ENCODE measurements at regions not wholly inside any gene's neighbourhood (a gene's known extent, or its start where the extent isn't known, plus 50 kb on each side); places are given as distances from the start of the nearest gene placed in this dataset.

- Histone ChIP-seq H4K20me1 (replicated peaks in 1 of 2; ENCODE audit: control insufficient read depth in 1 of 2, insufficient read depth in 2 of 2, low read length in 2 of 2) (no peaks in the 10 kb centered on the region), H3K79me1 (ENCODE audit: low read depth, low read length) (no peaks in the 10 kb centered on the region), H3K56ac (replicated peaks; ENCODE audit: insufficient read length, low read depth, low read length) (no peak overlapping the region), H3K4me1 (replicated peaks in 1 of 4; ENCODE audit: control insufficient read depth in 3 of 4, insufficient read depth in 4 of 4, low read length in 3 of 4) (no peaks in the 10 kb centered on the region), H2BK5ac (ENCODE audit: low read depth, low read length) (no peak overlapping the region), H3K4me2 (ENCODE audit: insufficient read depth in 1 of 2, low read depth in 2 of 2, low read length in 2 of 2) (no peak overlapping the region), H2BK12ac (ENCODE audit: low read depth, low read length) (no peak overlapping the region), H3K9ac (replicated peaks in 1 of 4; ENCODE audit: extremely low read depth in 1 of 4, low read depth in 3 of 4, low read length in 3 of 4) (no peak overlapping the region), H3K79me2 (ENCODE audit: control insufficient read depth in 1 of 2, insufficient read depth in 2 of 2, low read length in 2 of 2) (no peaks in the 10 kb centered on the region), H3K27ac (ENCODE audit: low read depth, low read length) (no peak overlapping the region), H4K5ac (ENCODE audit: insufficient read length, low read depth, low read length) (no peak overlapping the region), H3K36me3 (ENCODE audit: control insufficient read depth in 2 of 4, insufficient read depth in 4 of 4, low read length in 3 of 4) (no peaks in the 10 kb centered on the region), H4K8ac (ENCODE audit: extremely low read depth, insufficient read depth, low read length) (no peak overlapping the region), H2AFZ (ENCODE audit: low read length) (no peak overlapping the region), H3K27me3 (replicated peaks in 1 of 4; ENCODE audit: control insufficient read depth in 3 of 4, extremely low read depth in 1 of 4, insufficient read depth in 3 of 4, low read length in 3 of 4) (no peaks in the 10 kb centered on the region), H3K4me3 (ENCODE audit: extremely low read depth in 1 of 4, insufficient read depth in 2 of 4, low read depth in 3 of 4, low read length in 4 of 4) (no peak overlapping the region), H3K23ac (ENCODE audit: insufficient read length) (no peak overlapping the region), H2AK5ac (ENCODE audit: low read depth, low read length) (no peak overlapping the region), H3K9me3 (ENCODE audit: insufficient read depth in 2 of 2, low read depth in 1 of 2, low read length in 1 of 2) (no peaks in the 10 kb centered on the region), H2BK15ac (ENCODE audit: low read length) (no peak overlapping the region), H2BK20ac (ENCODE audit: low read length) (no peak overlapping the region), H3K4ac (replicated peaks; ENCODE audit: insufficient read length, low read depth, low read length) (no peak overlapping the region), H3K14ac (ENCODE audit: insufficient read length) (no peak overlapping the region), H4K91ac (replicated peaks; ENCODE audit: insufficient read length, low read length) (no peak overlapping the region), H3K23me2 (ENCODE audit: low read depth, low read length) (no peaks in the 10 kb centered on the region), H2BK120ac (replicated peaks; ENCODE audit: low read depth, low read length) (no peak overlapping the region), H3K18ac (ENCODE audit: extremely low read depth, low read length) (no peak overlapping the region)
- DNase-seq (ENCODE audit: low read depth in 1 of 2, low spot score in 2 of 2) = no peak
- TF ChIP-seq RAD21 (IDR thresholded peaks at IDR 0.05 in 1 of 2, conservative IDR thresholded peaks at IDR 0.05 in 1 of 2; ENCODE audit: low read depth in 2 of 2, low read length in 2 of 2) (peak; percentile 37 to 56), CTCF (IDR thresholded peaks at IDR 0.05; ENCODE audit: control extremely low read depth in 1 of 3, insufficient read depth in 1 of 3, low read depth in 1 of 3, low read length in 3 of 3) (peak; percentile 20 to 33 (median 30); a peak in 2 of 4 replicates), POLR2A (IDR thresholded peaks at IDR 0.05; ENCODE audit: control extremely low read depth in 1 of 2, low read depth in 2 of 2, low read length in 2 of 2) (no peak), SIN3A (conservative IDR thresholded peaks at IDR 0.05 in 1 of 2, IDR thresholded peaks at IDR 0.05 in 1 of 2; ENCODE audit: low read depth in 1 of 2, low read length in 2 of 2) (no peak)
- CTCF ChIA-PET (ENCODE audit: partially characterized antibody) = interaction anchor here (1.2 to 1.8 kb wide), 4 partner anchors 11 to 146 kb away, joined by 3 to 7 read pairs (median 3); no protein-coding TSS in a partner anchor
- no peak for FAIRE-seq
- WGBS, 2 experiments (ENCODE audit: extremely low coverage in 1 of 2, insufficient coverage in 1 of 2, insufficient read length in 1 of 2, insufficient replicate concordance in 2 of 2, low coverage in 1 of 2, low lambda C conversion rate in 2 of 2, missing lambda C conversion rate in 1 of 2) = 75% methylated on average over 6 of the region's 6 CpGs; no CpG with 5 or more reads in 1 of the 2 experiments
- POLR2A ChIA-PET (ENCODE audit: partially characterized antibody) = no interaction called here
Measured at GRCh38 chr6:147651249-147652063, 143.0 kb downstream of the SAMD5 start.

All from H1 (cell line).